OCI-LY7 (cell line): ENCODE measurements at regions not wholly inside any gene's neighbourhood (a gene's known extent, or its start where the extent isn't known, plus 50 kb on each side); places are given as distances from the start of the nearest gene placed in this dataset.

Experiments used
- BruUV-seq: library from RNA; stranded (reverse); fragments of 400-500 nt; replicated peaks from 2 replicates; lab custom pipeline; 2021; lab: Mats Ljungman, UMichigan
- CTCF ChIA-PET: fragments of 300-600 bp; sonication (Branson Sonifier 250); formaldehyde crosslinking; loops from one replicate; lab custom pipeline; 2022; ENCODE audit warnings: antibody characterized with exemption; ENCODE audit not compliant: unreplicated experiment; lab: Charles Lee
- POLR2A ChIA-PET: fragments of 300-600 bp; sonication (Branson Sonifier 250); formaldehyde crosslinking; loops from one replicate; lab custom pipeline; 2022; ENCODE audit warnings: antibody characterized with exemption; lab: Charles Lee
- DNase-seq: peaks from one replicate; pipeline ENCODE4 v3.0.0-alpha.2; 2015; ENCODE audit warnings: low spot score
- H2AFZ ChIP-seq: fragments of 200-600 bp; sonication (generic), shearing (Covaris generic); 2 replicates; pipeline ENCODE4 v1.6.1; 2014; ENCODE audit warnings: mild to moderate bottlenecking, antibody characterized with exemption, low read length, moderate library complexity
- H3K27ac ChIP-seq: fragments of 200-600 bp; sonication (generic); 2 replicates; pipeline ENCODE4 v1.5.1; 2014; ENCODE audit warnings: mixed run types, low read depth, mild to moderate bottlenecking, moderate library complexity, low read length, inconsistent platforms; ENCODE audit not compliant: poor library complexity, severe bottlenecking
- H3K36me3 ChIP-seq: fragments of 200-600 bp; sonication (generic); 2 replicates; pipeline ENCODE4 v1.6.1; 2014; ENCODE audit warnings: mild to moderate bottlenecking, antibody characterized with exemption, low read length, moderate library complexity, mixed read lengths; ENCODE audit not compliant: insufficient read depth
- H3K4me1 ChIP-seq: fragments of 200-600 bp; sonication (generic); 2 replicates; pipeline ENCODE4 v1.5.1; 2014; ENCODE audit warnings: mild to moderate bottlenecking, low read length; ENCODE audit not compliant: insufficient read depth, poor library complexity, severe bottlenecking
- H3K4me2 ChIP-seq: fragments of 200-600 bp; sonication (generic); 2 replicates; pipeline ENCODE4 v1.6.1; 2014; ENCODE audit warnings: mild to moderate bottlenecking, low read length
- H3K4me3 ChIP-seq: fragments of 200-600 bp; sonication (generic); 2 replicates; pipeline ENCODE4 v1.5.1; 2014; ENCODE audit warnings: mild to moderate bottlenecking, low read depth, low read length; ENCODE audit not compliant: poor library complexity, severe bottlenecking
- H3K79me2 ChIP-seq: fragments of 200-600 bp; sonication (generic); 2 replicates; pipeline ENCODE4 v1.6.1; 2016; ENCODE audit warnings: low read depth, mild to moderate bottlenecking, low read length, moderate library complexity, mixed read lengths; ENCODE audit not compliant: insufficient read depth
- H3K9me2 ChIP-seq: fragments of 200-600 bp; sonication (generic); 2 replicates; pipeline ENCODE4 v1.6.1; 2016; ENCODE audit warnings: mild to moderate bottlenecking, low read length, mixed read lengths; ENCODE audit not compliant: insufficient read depth
- H3K9me3 ChIP-seq: fragments of 200-600 bp; sonication (generic); 2 replicates; pipeline ENCODE4 v1.6.1; 2014; ENCODE audit warnings: mild to moderate bottlenecking, mixed run types, low read length, mixed read lengths
- H4K20me1 ChIP-seq: fragments of 200-600 bp; sonication (generic); 2 replicates; pipeline ENCODE4 v1.6.1; 2014; ENCODE audit warnings: mild to moderate bottlenecking, antibody characterized with exemption, low read length, moderate library complexity, mixed read lengths; ENCODE audit not compliant: insufficient read depth
- EZH2phosphoT487 ChIP-seq: fragments of 200-600 bp; sonication (generic); IDR thresholded peaks from 2 replicates; pipeline ENCODE4 v1.6.1; 2018; ENCODE audit warnings: low read depth, borderline replicate concordance, mild to moderate bottlenecking, mixed run types, antibody characterized with exemption, low read length, moderate library complexity, mixed read lengths
- intact Hi-C: fragments of 100-400 bp; cut with micrococcal nuclease; formaldehyde crosslinking; loops from one replicate; pipeline ENCODE4 v1.10.0; 2022; ENCODE audit not compliant: unreplicated experiment
- TF ChIP-seq, protein P1 (sequence below): fragments of 200-600 bp; sonication (generic); conservative IDR thresholded peaks from 2 replicates; pipeline ENCODE4 v1.5.1; 2014; ENCODE audit warnings: mild to moderate bottlenecking, antibody characterized with exemption, low read length, moderate library complexity, mixed read lengths

DNA sequence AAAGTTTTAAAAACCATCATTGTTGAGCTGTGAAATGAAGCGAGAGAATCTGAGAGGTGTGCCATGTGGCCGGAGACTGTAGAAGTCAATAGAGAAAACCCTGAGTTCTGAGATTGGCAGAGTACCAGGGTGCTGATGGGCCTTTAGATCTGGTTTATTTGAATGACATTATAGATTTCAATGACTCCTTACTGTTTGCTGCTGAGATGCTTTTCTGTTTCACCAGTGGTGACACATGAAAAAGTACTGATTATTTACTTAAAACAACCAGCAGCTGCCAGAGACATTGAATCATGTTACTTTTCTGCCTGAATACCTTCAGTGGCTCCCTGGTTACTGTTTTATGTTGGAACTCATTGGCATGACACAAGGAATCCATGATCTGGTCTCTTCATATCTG lies 602.7 kb upstream of the ZNF804A start:
- CTCF ChIA-PET: no interaction called here
- H2AFZ ChIP-seq: no peak overlapping the region

DNA sequence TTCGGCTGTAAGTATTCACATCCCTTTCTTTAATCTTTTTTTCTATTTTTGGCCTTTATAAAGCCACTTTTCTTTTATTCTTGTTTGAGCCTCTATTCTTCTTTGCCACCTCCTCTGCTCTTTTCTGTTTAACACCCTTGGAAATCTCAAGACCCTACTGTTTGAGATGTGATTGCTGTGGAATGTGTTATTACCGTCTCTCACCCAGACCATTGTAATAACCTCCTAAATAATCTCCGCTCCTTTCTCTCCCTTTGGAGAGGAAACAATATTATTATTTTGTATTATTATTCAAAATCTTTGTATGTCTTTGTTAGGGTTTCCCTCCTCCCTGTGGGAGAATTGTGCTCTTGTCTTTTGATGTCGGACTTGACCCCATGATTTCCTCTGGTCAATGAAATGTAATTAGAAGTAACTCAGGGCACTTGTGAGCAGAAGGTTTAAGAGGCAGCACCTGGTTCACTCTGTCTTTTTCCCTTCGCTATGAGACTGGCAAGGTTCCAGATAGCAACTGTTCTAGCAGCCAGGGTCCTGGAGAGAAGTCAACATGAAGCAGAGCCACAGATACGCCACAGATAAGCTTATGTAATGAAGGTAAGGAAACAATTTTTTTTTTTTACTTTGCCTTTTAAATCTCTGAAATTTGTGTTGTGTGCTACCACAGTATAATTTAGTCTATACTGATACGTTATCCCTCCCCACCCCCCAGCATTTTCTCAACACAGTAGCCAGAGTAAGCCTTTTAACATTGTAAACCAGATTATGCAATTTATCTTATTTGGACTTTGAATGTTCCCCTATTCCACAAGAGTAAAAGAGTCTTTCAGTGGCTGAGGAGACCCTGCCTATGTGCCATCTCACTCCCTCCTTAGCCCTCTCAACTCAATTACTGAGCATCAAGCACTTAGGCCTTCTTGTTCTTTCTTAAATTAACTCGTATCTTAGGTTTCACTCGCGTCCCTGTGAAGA lies 601.2 kb upstream of the ZNF804A start:
- intact Hi-C loops: no loop called here
- no TSS peak for BruUV-seq
- H3K4me1 ChIP-seq: no peaks in the 10 kb centered on the region
- no peaks in the 10 kb centered on the region for H4K20me1 ChIP-seq
- POLR2A ChIA-PET: interaction anchor here (0.6 kb wide), 1 partner anchor 99 kb away, joined by 3 read pairs; no protein-coding TSS in a partner anchor
- H3K36me3 ChIP-seq: no peaks in the 10 kb centered on the region
- no peak overlapping the region for H3K4me2 ChIP-seq
- no peak overlapping the region for H2AFZ ChIP-seq
- no peak overlapping the region for H3K4me3 ChIP-seq
- no peaks in the 10 kb centered on the region for H3K9me2 ChIP-seq
- DNase-seq: no peak
- H3K79me2 ChIP-seq: no peaks in the 10 kb centered on the region
- TF ChIP-seq, protein P1, sequence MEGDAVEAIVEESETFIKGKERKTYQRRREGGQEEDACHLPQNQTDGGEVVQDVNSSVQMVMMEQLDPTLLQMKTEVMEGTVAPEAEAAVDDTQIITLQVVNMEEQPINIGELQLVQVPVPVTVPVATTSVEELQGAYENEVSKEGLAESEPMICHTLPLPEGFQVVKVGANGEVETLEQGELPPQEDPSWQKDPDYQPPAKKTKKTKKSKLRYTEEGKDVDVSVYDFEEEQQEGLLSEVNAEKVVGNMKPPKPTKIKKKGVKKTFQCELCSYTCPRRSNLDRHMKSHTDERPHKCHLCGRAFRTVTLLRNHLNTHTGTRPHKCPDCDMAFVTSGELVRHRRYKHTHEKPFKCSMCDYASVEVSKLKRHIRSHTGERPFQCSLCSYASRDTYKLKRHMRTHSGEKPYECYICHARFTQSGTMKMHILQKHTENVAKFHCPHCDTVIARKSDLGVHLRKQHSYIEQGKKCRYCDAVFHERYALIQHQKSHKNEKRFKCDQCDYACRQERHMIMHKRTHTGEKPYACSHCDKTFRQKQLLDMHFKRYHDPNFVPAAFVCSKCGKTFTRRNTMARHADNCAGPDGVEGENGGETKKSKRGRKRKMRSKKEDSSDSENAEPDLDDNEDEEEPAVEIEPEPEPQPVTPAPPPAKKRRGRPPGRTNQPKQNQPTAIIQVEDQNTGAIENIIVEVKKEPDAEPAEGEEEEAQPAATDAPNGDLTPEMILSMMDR: no peak
- no peak for TF ChIP-seq EZH2phosphoT487
- CTCF ChIA-PET: no interaction called here
- no peaks in the 10 kb centered on the region for H3K9me3 ChIP-seq
- H3K27ac ChIP-seq: no peak overlapping the region

More for the DNA sequence above, 602.7 kb upstream of the ZNF804A start:
- POLR2A ChIA-PET: no interaction called here
- Histone ChIP-seq H3K9me3 (no peaks in the 10 kb centered on the region), H3K79me2 (no peaks in the 10 kb centered on the region), H3K9me2 (no peaks in the 10 kb centered on the region), H3K4me3 (no peak overlapping the region), H3K4me1 (no peaks in the 10 kb centered on the region), H3K36me3 (no peaks in the 10 kb centered on the region), H3K27ac (no peak overlapping the region), H3K4me2 (no peak overlapping the region), H4K20me1 (no peaks in the 10 kb centered on the region)
- BruUV-seq: no TSS peak
- intact Hi-C loops: no loop called here
- TF ChIP-seq, protein P1: no peak
- no peak for TF ChIP-seq EZH2phosphoT487
- no peak for DNase-seq
